Ammon's horn (tissue), 1 donor: ENCODE measurements at regions not wholly inside any gene's neighbourhood (a gene's known extent, or its start where the extent isn't known, plus 50 kb on each side); places are given as distances from the start of the nearest gene placed in this dataset.
A peak's percentile ranks its signal among the peaks of the same experiment; 100 is the strongest.

Source experiments
- DNase-seq: peaks from one replicate; pipeline ENCODE4 v3.0.0-alpha.2; 2016; ENCODE audit warnings: low spot score

DNA sequence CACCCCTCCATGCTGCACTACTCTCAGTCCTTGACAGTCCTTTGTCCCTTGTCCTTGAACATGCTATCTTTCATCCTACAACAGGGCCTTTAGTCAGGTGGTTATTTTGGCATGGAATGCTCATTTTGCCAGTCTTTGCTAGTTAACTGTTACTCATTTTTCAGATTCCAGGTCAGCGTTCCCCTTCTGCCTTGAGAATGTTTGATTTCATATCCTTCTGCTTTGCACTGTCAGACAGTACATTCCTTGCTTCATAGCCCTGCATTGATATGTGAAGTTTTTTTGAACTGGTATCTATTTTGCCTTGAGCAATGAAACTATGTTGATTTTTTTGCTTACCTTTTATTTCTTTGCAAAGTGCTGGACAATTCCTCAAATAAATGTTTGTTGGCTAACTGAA is 638.2 kb upstream of the SEMA6A start:
- no peak for DNase-seq

DNA sequence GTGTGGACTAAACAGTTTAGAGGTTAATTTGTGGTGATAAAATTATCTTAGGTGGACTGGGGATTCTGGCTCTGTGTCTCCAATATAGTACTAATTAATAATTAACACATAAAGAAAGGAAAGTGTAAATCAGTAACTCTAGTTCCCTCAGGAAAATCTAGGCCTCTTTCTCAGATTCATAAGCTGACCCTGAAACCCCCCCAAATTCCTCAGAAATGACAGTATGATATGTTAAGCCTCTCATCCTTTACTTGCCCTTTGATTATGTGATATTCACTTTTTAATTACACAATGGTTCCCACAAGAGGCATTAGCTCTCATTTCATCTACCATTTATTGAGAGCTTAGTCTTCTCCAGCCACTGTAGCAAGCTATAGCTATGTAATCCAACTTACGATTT is 636.2 kb upstream of the SEMA6A start:
- DNase-seq, result no peak

DNA sequence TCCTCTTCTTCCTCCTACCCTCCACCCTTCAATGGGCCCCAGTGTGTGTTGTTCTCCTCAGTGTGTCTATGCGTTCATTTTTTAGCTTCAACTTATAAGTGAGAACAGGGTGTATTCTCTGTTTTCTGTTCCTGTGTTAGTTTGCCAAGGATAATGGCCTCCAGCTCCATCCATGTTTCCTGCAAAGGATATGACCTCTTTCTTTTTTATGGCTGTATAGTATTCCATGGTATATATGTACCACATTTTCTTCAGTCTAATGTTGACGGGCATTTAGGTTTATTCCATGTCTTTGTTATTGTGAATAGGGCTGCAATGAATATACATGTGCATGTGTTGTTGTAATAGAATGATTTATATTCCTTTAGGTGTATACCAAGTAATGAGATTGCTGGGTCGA is 634.9 kb upstream of the SEMA6A start:
- no peak for DNase-seq

DNA sequence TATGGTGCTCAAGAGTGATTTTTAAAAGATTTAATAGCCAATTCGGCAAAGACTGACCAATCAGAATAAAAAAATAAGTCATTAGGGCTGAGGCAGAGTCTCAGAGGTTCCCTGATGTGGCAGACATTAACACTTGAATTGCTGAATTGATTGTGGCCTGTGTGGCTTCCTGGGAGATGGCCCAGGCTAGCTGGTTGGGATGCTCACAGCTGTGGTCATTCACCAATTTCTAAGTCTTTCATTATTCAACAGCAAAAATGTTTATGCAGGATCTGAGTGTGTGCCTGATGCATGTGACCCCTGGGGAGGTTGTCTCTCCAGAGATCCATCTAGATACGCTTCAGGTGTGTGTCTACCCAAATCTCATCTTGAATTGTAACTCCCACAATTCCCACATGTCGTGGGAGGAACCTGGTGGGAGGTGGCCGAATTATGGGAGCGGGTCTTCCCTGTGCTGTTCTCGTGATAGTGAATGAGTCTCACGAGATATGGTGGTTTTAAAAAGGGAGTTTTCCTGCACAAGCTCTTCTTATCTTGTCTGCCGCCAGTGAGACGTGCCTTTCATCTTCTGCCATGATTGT is 632.6 kb upstream of the SEMA6A start:
- DNase-seq, result no peak

DNA sequence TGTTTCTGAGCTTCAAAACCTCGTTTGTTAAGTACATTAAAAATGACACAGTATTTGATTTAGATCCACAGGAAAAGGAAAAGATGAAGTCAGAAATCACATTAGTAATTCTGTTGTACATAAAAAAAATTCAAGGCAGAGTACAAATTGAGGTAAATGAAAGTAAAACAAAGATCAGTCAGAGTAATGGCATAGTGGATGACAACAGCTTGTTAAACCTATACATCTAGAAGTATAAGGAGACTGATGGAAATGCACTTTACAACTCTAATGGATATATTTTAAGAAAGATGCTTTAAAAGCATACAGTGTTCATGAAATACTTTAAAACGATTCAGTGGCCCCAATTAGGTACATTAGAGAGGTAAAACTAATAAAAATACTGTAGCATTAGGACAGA is 631.3 kb upstream of the SEMA6A start:
- no peak for DNase-seq

DNA sequence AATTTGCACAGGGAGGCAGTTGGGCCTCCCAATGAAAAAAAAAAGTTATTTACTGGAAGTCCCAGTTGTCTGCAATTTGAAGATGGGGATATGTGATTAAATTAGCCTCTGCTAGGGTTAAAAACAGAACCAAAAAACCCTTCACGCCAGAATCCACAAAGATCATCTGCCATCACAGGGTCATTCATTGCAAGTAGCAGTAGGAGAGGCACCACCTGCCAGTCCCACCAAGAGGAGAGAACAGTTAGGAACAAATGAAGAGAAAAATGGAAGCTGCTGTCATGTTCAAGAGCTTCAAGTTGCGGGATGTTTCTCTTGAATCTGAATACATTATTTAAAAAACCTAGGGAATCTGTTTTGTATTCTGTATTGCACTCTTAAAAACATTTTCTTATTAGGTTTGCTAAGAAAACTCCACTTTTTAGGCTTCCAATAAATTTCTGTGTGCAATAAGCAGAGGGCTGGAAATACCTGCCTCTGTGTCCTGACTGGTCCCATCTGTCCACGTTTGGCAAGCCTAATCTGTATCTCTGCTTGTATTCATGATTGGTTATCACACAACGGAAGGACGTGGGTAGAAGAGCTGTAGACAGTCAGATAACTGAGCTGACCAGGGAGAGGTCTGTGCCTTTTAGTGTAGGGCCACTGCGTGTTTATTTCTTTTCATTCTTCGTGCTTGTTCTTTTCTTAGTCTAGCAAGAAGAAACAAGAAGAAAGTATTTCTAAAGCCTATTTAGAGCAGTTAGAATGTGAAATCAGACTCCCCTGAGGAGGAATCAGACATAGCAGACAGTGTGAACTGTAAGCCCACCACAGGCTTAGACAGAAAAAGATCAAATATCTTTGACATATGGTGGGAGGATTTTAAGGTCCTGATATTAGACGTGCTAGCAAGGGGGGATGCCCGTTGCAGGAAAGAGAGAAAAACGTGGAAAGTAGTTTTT is 630.6 kb upstream of the SEMA6A start:
- no peak for DNase-seq

DNA sequence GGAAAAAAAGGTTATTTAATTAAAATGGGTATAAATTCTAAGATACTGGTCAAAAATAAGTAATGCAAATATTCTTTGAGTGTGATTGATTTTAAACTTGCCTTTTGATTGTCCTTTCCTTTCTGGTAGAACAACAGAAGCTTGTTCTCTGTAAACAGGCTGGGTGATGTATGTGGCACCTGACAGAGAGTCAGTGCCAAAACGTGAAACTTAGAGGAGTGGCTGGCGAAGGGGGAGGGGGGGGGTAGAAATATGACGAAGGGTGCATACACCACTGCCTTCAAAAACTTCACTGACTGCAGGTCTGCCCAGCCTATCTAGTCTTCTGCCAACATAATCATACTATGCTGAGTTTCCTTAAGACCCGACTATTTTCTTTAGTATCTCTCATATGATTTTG is 629.8 kb upstream of the SEMA6A start:
- no peak for DNase-seq

DNA sequence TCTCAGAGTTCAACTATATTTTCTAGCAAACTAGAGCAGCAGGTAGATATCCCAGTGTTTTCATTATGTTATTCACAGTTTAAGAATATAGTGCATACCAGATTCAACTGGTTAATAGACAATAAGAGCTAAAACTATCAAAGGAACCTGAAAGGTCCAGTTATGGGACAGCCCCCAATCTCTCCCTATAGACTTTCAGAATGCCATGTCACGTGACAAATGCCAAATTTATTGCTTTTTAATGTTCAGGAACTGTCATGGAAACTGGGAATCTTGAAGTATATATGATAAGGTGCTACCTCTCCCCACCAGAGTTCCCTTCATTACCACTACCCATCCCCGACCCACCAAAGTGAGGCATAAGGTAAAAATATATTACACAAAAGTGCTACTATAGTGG is 629.0 kb upstream of the SEMA6A start:
- DNase-seq, result no peak

DNA sequence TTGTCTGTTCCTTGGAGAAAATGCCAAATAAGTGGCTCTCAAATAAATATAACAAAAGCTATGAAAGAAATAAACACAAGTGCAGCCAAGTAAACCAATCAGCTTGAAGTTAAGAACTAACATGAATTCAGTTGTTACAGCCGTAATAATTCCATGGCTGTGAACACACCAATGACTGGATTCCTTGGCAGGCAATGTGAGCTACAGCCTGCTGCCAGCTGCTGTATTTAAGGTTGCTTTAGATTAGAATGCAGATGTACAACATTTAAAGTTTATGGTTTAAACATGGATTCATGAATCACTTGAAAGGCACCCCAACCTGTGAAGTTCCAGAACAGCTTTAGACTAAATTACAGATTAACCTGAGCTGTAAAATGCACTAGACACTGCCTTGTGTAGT is 626.4 kb upstream of the SEMA6A start:
- DNase-seq, result no peak

DNA sequence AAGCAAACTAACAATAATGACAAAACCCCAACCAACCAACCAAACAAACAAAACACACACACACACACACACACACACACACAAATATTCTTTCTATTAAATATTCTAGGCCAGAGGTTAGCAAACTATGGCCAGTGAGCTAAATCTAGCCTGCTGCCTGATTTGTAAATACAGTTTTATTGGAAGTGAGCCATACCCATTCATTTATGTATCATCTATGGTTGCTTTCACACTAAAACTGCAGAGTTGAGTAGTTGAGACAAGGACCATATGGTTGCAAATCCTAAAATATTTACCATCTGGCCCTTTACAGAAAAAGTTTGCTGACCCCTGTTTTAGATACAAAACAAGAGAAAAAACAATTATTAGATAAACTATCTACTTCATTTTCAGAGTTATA is 620.5 kb upstream of the SEMA6A start:
- no peak for DNase-seq

DNA sequence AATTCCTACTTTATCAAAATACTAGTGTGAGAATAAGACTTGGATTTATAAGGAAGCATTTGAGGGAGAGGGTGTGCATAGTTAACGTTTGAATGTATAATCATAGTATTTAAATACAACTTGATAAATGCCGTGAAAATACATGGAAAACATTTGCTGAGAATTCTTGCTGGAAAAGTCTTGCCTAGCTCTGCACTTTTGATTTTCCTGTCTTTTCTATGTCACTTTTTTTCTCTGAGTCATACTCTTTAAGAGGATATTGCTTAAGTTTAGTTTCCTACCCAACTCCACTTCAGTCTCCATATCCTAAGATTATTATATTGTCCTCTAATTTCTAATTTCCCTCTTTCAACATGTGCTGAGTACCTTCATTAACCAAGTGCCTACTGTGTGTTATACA is 616.6 kb upstream of the SEMA6A start:
- DNase-seq, result no peak

DNA sequence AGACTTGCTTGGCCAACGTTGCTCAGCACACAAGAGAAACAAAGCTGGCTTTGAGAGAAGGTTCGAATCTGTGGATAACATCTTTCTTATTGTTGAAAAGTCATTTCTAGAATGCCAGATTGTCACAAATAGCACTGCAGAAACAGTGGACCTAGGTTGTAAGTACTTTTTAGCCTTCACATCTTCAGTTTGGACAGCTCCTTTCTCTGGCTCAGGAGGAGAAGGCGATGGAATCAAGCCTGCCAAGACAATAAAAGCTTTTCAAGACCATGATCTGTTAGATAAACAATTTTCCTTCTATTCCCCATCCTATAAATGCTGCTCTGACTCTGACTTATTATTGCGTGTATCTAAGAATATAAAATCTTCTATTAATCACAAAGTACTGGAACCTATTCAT is 615.2 kb upstream of the SEMA6A start:
- DNase-seq, result no peak

DNA sequence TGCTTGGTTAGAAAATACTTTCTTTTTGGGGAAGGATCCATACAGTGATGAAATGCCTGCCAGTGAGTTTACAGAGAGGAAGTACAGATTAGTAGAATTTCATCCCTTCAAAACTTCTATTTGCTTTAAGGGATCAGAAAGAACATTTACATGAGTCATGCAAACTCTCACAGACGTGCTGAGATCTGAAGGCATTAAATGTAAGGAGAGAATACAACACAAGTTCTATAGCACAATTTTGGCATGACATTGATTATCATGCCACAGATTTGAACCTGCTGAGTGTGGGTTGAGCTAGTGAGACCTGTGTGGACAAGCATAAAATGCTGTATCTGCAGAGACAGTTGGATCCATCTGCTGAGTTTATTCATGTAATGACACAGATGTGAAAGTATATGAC is 613.6 kb upstream of the SEMA6A start:
- DNase-seq, result no peak

DNA sequence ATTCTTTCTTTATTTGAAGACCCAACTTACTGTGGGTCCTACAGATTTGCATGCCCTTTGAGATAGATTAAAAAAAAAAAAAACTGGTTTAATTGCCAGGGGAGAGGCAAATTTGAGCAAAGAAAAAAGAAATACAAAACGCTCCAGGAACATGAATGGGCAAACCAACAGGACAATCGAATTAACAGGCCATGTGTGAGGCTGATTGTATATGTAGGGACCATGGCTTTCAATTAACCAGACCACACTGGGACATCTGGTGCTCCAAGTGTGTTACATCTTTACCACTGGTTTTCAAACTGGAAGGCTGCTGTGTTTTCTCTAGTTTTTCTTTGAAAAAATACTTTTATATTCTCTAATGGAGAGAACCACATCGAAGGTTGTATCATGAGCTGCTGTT is 612.1 kb upstream of the SEMA6A start:
- no peak for DNase-seq

DNA sequence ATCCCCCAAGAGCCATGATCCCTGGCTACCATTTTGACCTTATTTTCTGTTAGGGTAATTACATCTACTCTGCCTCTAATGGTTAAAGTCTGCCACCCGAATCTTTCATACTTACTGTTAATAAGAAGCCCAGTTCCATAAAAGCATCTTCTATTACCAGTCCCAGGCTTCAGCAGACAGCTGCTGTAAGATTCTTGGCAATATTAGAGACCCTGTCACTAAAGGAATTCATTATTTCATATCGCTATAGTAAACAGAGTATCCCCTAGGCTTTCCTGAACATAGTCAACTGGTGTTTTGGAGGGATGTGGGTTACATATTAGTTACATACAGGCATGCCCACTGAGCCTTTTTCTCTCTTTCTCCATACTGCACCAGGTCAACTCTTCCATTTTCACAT is 608.7 kb upstream of the SEMA6A start:
- DNase-seq, result no peak

DNA sequence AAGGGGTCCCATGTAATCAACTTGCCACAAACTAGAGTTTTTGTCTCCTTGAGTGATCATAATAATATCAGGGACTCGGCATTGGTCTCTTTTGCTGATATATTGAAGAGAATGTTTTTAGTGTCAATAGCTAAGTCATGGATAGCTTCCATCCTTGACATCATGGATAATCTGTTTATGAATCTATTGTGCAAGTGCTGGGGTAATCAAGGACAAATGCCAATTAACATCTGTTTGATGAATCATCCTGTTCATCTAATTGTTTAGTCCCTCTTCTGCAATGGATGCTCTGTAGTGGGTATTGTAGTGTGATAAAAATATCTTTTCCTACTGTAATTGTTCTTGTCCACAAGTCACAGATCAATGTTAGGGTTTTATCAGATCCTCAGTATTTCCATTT is 607.5 kb upstream of the SEMA6A start:
- DNase-seq, result peak; percentile 67

DNA sequence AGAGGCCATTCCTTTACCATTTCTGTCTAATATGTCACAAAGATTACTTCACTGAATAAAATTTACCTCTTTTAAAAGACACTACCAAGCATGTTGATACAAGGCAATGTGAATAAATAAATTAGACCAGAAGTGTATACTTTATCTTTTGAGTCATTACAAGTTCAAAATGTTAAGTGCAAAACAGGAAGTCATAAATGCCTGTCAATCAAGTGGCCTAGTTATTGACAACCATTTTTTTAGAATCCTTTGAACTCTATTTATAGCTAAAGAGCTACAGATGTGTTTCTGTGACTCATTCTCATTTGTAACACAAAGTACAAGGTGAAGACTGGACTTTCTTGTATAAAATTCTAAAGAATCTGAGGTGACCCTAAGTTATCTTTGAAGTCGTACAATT is 602.7 kb upstream of the SEMA6A start:
- DNase-seq, result no peak

DNA sequence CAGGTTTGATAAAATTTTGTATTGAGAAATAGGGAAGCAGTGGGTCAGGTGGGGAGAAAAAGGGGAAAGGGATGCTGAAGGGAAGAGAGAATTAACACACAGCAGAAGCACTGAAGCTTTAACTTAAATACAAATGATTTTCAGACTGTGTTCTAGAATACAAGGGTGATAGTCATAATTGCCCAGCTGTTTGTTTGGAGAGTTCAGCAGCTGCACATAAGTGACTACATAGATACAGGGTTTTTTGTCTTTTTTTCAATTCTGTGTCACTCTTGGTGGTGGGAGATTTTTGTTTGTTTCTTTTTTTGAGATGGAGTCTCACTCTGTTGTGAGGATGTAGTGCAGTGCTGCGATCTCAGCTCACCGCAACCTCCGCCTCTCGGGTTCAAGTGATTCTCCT is 590.4 kb upstream of the SEMA6A start:
- DNase-seq, result peak; percentile 30

DNA sequence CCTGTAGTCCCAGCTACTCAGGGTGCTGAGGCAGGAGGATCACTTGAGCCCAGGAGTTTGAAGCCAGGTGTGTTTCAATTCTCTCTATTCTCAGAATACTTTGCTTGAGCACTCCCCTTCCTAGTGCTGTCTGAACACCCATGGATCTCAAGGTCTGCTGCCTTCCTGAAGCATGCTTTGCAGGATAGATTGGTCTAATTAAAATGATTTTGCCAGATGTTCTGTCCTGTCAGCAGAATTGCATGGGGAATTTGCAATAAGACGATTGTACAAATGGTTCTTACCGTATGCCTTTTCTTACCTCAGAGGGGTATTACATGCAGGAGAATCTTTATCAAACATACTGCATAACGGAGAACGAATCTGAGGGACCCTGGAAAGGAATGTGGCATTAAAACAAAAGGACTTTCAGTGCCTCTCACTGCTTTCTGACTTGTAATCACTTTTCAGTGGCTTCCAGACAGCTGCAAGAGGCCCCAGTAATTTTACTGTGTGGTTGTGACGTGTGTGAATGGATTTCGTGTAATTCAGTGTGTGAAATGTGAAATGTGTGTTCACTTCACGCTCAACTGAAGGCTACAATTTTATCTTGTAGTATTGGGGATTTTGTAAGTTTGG is 587.2 kb upstream of the SEMA6A start:
- peak; percentile 11 for DNase-seq

DNA sequence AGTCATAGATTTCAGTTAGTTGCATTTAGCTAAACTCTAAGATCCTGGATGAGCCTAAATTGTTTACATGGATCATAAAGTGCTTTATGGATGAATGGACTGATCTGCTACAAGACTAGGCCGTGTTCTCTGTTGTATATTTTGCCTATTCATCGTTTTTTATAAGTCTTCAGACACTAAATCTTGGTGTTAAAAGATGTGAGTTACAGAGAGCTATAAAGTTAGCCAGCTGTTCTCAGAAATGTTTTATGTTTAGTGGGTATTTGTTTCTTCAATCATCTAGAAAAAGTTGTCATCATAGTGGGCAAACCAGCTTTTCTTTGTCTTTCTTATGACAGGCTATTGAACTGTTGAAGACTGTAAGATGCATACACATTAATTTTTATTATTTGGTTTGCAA is 585.8 kb upstream of the SEMA6A start:
- DNase-seq, result no peak

DNA sequence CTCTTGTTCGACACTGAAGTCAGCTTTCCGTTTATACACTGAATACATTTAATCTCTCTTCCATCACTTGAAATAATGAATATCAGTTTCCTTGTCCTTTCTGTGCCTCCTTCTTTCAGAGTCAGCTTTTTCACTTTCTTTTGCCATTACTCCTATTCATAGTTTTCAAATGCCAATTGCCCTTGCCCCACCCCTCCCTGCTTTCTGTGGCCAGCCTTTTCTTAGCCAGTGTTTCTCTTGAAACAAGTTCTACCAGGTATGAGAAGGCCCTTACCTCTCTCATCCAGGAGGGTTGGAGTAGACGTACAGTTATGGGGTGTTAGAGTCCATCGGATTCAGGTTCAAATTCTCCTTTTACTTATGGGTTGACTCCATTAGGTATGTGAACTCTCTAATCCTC is 574.7 kb upstream of the SEMA6A start:
- DNase-seq, result no peak

DNA sequence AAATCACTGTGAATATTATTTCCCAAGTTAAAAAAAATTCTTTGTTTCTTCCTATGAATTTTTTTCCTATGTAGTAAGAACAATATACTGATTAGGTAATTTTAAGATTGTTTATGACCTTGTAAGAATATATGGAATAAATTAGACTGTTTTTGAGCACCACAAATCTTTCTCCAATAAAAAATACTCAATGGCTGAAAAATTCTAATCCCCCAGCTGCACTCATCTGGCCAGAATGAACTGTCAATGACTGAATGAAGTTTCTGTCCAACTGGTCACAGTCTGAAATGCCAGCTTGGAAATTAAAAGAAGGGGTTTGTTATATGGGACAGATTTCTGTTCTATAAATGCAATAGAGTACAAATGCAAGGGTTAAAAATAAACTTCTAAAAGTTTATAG is 569.5 kb upstream of the SEMA6A start:
- DNase-seq, result no peak

DNA sequence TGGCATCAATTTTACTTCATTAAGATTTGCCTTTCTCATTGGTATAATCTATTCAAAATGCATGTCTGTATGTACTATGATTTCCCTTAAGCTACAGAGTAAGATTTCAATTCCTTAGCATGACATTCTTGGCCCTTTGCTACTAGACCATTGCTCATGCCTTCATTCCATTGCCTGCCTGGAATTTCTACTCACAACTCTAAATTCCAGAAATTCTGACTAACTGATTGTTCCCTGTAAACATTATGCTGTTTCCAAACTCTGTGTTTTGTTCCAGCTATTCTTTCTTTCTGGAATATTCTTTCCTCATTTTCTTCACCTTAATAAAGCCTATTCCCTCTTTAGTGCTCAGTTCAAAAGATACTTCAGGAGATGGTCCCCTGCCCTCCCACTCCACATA is 568.8 kb upstream of the SEMA6A start:
- DNase-seq, result no peak
